Frontal cortex (tissue), 3 donors: ENCODE measurements at regions not wholly inside any gene's neighbourhood (a gene's known extent, or its start where the extent isn't known, plus 50 kb on each side); places are given as distances from the start of the nearest gene placed in this dataset.

Source experiments
- DNase-seq, 2 donors: peaks; one replicate each; pipeline ENCODE4 v3.0.0; 2012; ENCODE audit warnings: low spot score in 2 of 2
- FAIRE-seq: peaks from 2 replicates; lab custom pipeline; 2012; peaks lifted over from hg19 to GRCh38; lab: Jason Lieb, UNC
- donor health status: control.
- donor health status: control.
- donor health status: control.

- no peak for DNase-seq
- FAIRE-seq: no peak
Measured at GRCh38 chrX:20906571-20906970, 467.6 kb upstream of the CNKSR2 start.

GRCh38 chrX:20884565-20884964, 489.7 kb upstream of the CNKSR2 start:
- no peak for FAIRE-seq

GRCh38 chrX:20863649-20864048, 510.6 kb upstream of the CNKSR2 start:
- FAIRE-seq (no peak), DNase-seq (no peak)

More at GRCh38 chrX:20884565-20884964, 489.7 kb upstream of the CNKSR2 start:
- no peak for DNase-seq

- FAIRE-seq (no peak), DNase-seq (no peak)
Measured at GRCh38 chrX:20861113-20861512, 513.1 kb upstream of the CNKSR2 start.

- FAIRE-seq: no peak
- DNase-seq: peak; percentile 2
Measured at GRCh38 chrX:20857746-20858145, 516.5 kb upstream of the CNKSR2 start.

- no peak for FAIRE-seq
- DNase-seq: no peak
Measured at GRCh38 chrX:20838477-20838876, 535.7 kb upstream of the CNKSR2 start.

GRCh38 chrX:20829665-20830491, 544.3 kb upstream of the CNKSR2 start:
- no peak for DNase-seq

GRCh38 chrX:20825984-20826383, 548.2 kb upstream of the CNKSR2 start:
- no peak for FAIRE-seq

More at GRCh38 chrX:20829665-20830491, 544.3 kb upstream of the CNKSR2 start:
- FAIRE-seq: no peak

GRCh38 chrX:20803971-20804370, 537.3 kb upstream of the RPS6KA3 start:
- no peak for FAIRE-seq
- no peak for DNase-seq

More at GRCh38 chrX:20825984-20826383, 548.2 kb upstream of the CNKSR2 start:
- DNase-seq: no peak

- no peak for DNase-seq
- no peak for FAIRE-seq
Measured at GRCh38 chrX:20802036-20802435, 535.3 kb upstream of the RPS6KA3 start.

- no peak for FAIRE-seq
- DNase-seq: no peak
Measured at GRCh38 chrX:20796450-20796849, 529.7 kb upstream of the RPS6KA3 start.

GRCh38 chrX:20789103-20789502, 522.4 kb upstream of the RPS6KA3 start:
- DNase-seq: no peak
- no peak for FAIRE-seq

- DNase-seq (no peak), FAIRE-seq (no peak)
Measured at GRCh38 chrX:20767346-20767745, 500.6 kb upstream of the RPS6KA3 start.

- no peak for DNase-seq
- FAIRE-seq: no peak
Measured at GRCh38 chrX:20756585-20756984, 489.9 kb upstream of the RPS6KA3 start.

- FAIRE-seq: no peak
- no peak for DNase-seq
Measured at GRCh38 chrX:20753076-20753475, 486.4 kb upstream of the RPS6KA3 start.

- DNase-seq: no peak
Measured at GRCh38 chrX:20746690-20747089, 480.0 kb upstream of the RPS6KA3 start.

GRCh38 chrX:20743046-20743445, 476.3 kb upstream of the RPS6KA3 start:
- FAIRE-seq: no peak

More at GRCh38 chrX:20746690-20747089, 480.0 kb upstream of the RPS6KA3 start:
- FAIRE-seq: no peak

GRCh38 chrX:20742106-20742505, 475.4 kb upstream of the RPS6KA3 start:
- FAIRE-seq (no peak), DNase-seq (no peak)

More at GRCh38 chrX:20743046-20743445, 476.3 kb upstream of the RPS6KA3 start:
- no peak for DNase-seq

GRCh38 chrX:20740443-20740842, 473.7 kb upstream of the RPS6KA3 start:
- FAIRE-seq (no peak), DNase-seq (no peak)

- DNase-seq (no peak), FAIRE-seq (no peak)
Measured at GRCh38 chrX:20739038-20739745, 472.5 kb upstream of the RPS6KA3 start.

GRCh38 chrX:20729416-20729815, 462.7 kb upstream of the RPS6KA3 start:
- DNase-seq: no peak
- no peak for FAIRE-seq
